Body of pancreas (tissue), 4 donors: ENCODE measurements at regions not wholly inside any gene's neighbourhood (a gene's known extent, or its start where the extent isn't known, plus 50 kb on each side); places are given as distances from the start of the nearest gene placed in this dataset.

Experiments used
- POLR2A ChIP-seq, 3 donors: fragments of 450-650 bp; IDR thresholded peaks; one replicate each; pipeline ENCODE4 v1.6.1; 2016; ENCODE audit warnings: antibody characterized with exemption in 3 of 3, mild to moderate bottlenecking in 2 of 3
- TF ChIP-seq, protein P1 (sequence below), 7 experiments: fragments of 450-650 bp in 4 of 7; fragments of 200-600 bp in 3 of 7; sonication (generic) in 3 of 7; IDR thresholded peaks; one replicate each; pipeline ENCODE4 v1.5.1; 2016 to 2019; ENCODE audit warnings: antibody characterized with exemption in 7 of 7

DNA sequence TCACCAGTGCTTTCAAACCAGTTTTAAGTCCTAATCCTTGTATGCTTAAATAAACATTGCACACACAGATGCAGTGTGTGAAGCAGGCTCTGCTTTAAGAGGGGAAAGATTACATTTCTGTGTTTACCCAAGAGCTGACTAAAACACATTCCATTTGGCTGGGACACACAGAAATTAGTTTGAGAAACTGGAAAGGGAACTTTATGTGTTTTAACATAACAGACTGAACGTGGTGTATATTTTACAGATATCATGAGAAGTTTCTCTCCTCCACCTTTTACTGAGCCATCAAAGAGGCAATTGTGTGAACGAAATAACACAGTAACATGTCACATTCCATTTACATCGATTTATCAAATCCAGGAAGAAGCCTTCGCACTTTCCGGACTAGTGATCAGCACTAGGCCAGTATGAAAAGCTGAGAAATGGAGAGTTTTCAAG, 121.8 kb downstream of the MAIP1 start:
- TF ChIP-seq, protein P1, sequence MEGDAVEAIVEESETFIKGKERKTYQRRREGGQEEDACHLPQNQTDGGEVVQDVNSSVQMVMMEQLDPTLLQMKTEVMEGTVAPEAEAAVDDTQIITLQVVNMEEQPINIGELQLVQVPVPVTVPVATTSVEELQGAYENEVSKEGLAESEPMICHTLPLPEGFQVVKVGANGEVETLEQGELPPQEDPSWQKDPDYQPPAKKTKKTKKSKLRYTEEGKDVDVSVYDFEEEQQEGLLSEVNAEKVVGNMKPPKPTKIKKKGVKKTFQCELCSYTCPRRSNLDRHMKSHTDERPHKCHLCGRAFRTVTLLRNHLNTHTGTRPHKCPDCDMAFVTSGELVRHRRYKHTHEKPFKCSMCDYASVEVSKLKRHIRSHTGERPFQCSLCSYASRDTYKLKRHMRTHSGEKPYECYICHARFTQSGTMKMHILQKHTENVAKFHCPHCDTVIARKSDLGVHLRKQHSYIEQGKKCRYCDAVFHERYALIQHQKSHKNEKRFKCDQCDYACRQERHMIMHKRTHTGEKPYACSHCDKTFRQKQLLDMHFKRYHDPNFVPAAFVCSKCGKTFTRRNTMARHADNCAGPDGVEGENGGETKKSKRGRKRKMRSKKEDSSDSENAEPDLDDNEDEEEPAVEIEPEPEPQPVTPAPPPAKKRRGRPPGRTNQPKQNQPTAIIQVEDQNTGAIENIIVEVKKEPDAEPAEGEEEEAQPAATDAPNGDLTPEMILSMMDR (IDR thresholded peaks at IDR 0.05), result no peak
- no peak for TF ChIP-seq POLR2A (IDR thresholded peaks at IDR 0.05)
